Chondrocyte (in vitro differentiated cells): ENCODE measurements at regions not wholly inside any gene's neighbourhood (a gene's known extent, or its start where the extent isn't known, plus 50 kb on each side); places are given as distances from the start of the nearest gene placed in this dataset.

ENCODE experiments used
- DNase-seq: peaks from one replicate; pipeline ENCODE4 v3.0.0; 2021; ENCODE audit warnings: mixed read lengths, low spot score
- H3K27ac Mint-ChIP-seq: one replicate; pipeline ENCODE4 v1.8.0; 2021; ENCODE audit warnings: mild to moderate bottlenecking, moderate library complexity, mixed read lengths; ENCODE audit not compliant: unreplicated experiment
- H3K27me3 Mint-ChIP-seq: 2 replicates; pipeline ENCODE4 v1.8.0; 2021; ENCODE audit warnings: low read depth, mixed read lengths
- H3K36me3 Mint-ChIP-seq: 2 replicates; pipeline ENCODE4 v1.8.0; 2021; ENCODE audit warnings: low read depth, mixed read lengths
- H3K4me1 Mint-ChIP-seq: 2 replicates; pipeline ENCODE4 v1.8.0; 2021; ENCODE audit warnings: low read depth, mild to moderate bottlenecking, mixed read lengths
- H3K4me3 Mint-ChIP-seq: one replicate; pipeline ENCODE4 v1.8.0; 2021; ENCODE audit warnings: mild to moderate bottlenecking, moderate library complexity, mixed read lengths; ENCODE audit not compliant: unreplicated experiment
- H3K9me3 Mint-ChIP-seq: 2 replicates; pipeline ENCODE4 v1.8.0; 2021; ENCODE audit warnings: low read depth, mixed read lengths
- TF ChIP-seq, protein P1 (sequence below): fragments of 200-600 bp; sonication (generic); IDR thresholded peaks from 2 replicates; pipeline ENCODE4 v1.5.0; 2021; ENCODE audit warnings: antibody characterized with exemption, mild to moderate bottlenecking, moderate library complexity

DNA sequence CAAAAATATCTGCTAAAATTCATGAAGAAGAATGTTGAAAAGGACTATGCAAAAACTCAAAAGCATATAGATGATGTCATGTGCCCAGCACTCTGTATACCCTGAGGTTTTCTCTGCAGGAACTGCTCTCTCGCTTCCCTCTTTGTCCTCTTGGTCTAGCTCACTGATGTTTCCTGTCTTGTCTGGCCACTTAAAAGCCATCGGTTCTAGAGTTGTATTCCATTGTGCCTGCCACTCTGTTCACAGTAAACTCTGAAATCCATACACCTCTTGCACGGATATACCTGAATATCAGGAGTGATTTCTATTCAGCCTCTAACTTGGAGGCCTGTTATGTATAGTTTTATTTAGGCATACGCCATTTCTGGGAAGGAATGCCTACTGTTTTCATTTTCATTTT lies 101.0 kb upstream of the CNTNAP4 start:
- TF ChIP-seq, protein P1, sequence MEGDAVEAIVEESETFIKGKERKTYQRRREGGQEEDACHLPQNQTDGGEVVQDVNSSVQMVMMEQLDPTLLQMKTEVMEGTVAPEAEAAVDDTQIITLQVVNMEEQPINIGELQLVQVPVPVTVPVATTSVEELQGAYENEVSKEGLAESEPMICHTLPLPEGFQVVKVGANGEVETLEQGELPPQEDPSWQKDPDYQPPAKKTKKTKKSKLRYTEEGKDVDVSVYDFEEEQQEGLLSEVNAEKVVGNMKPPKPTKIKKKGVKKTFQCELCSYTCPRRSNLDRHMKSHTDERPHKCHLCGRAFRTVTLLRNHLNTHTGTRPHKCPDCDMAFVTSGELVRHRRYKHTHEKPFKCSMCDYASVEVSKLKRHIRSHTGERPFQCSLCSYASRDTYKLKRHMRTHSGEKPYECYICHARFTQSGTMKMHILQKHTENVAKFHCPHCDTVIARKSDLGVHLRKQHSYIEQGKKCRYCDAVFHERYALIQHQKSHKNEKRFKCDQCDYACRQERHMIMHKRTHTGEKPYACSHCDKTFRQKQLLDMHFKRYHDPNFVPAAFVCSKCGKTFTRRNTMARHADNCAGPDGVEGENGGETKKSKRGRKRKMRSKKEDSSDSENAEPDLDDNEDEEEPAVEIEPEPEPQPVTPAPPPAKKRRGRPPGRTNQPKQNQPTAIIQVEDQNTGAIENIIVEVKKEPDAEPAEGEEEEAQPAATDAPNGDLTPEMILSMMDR, result no peak
- Mint-ChIP-seq H3K27me3 (no peaks in the 10 kb centered on the region), H3K9me3 (peaks cover 16% of the 10 kb centered on the region), H3K27ac (no peak overlapping the region), H3K4me1 (no peaks in the 10 kb centered on the region), H3K36me3 (no peaks in the 10 kb centered on the region), H3K4me3 (no peak overlapping the region)
- no peak for DNase-seq

DNA sequence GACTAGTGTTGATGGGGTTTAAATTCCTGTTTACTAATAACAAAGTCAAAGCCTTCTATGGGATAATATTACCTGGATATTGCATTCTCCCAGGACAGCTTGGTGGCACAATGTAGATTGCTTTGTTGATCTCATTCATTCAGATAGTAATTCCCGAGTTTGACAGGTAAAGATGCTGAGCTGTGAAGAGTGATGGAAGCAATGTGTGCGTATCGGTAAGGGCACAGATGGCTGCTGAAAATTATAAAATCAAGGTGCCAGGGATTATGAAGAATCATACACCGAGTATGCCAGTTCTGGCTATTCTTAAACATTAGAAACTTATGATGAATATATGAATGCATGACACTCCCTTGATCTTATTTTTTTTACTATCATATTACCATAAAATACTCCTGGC lies 100.6 kb upstream of the CNTNAP4 start:
- no peak overlapping the region for H3K4me3 Mint-ChIP-seq
- no peaks in the 10 kb centered on the region for H3K4me1 Mint-ChIP-seq
- no peak overlapping the region for H3K27ac Mint-ChIP-seq
- no peaks in the 10 kb centered on the region for H3K27me3 Mint-ChIP-seq
- peaks cover 14% of the 10 kb centered on the region for H3K9me3 Mint-ChIP-seq
- TF ChIP-seq, protein P1, result no peak
- H3K36me3 Mint-ChIP-seq, result no peaks in the 10 kb centered on the region
- no peak for DNase-seq

DNA sequence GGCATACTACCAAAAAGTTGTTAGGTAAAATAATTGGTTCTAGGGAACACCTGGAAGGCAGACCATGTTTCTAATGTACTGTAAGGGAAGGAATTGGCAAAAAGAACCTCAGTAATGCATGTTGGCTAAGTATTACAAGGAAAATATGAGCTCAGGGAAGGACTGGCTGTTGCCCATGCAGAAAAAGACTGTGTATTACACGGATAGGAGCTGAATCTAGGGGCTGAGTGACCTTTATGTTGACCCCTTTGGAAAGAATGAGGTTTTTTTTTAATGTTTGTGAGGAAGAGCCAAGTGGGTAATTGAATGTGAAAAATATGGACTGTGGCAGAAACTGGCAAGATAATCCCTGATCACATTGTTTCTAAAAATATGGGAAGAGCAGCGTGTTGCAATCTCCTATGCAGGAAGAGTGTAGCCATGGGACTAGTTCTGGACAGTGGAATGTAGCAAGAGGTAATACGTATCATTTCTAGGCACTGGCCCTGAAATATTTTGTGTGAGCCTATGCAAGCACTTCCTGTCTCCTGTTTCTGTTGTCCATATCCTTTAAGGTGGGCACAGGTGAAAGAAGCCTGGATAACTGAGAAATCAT lies 95.1 kb upstream of the CNTNAP4 start:
- TF ChIP-seq, protein P1, result no peak
- Mint-ChIP-seq H3K9me3 (peaks cover 8% of the 10 kb centered on the region), H3K4me1 (no peaks in the 10 kb centered on the region), H3K36me3 (no peaks in the 10 kb centered on the region), H3K27ac (no peak overlapping the region), H3K27me3 (no peaks in the 10 kb centered on the region), H3K4me3 (no peak overlapping the region)
- DNase-seq, result no peak

DNA sequence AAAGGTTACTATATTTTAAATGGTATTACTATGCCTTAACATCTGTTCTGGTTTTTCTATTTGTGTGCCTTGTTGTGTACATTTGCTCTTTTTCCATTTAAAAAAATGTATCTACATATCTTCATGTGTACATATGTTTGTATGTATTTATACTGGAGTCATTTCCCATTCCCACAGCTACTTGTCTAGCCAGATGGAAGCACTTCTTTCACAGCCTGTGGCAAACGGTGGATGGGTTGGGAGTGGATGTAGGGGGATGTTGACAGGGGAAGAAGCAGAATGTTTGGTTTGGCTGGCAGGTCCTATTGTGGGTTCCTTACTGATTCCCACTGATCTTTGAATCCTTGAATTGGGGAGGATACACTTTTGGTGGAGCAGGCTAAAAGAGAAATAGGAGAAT lies 93.6 kb upstream of the CNTNAP4 start:
- Mint-ChIP-seq H3K36me3 (no peaks in the 10 kb centered on the region), H3K9me3 (peaks cover 18% of the 10 kb centered on the region)

DNA sequence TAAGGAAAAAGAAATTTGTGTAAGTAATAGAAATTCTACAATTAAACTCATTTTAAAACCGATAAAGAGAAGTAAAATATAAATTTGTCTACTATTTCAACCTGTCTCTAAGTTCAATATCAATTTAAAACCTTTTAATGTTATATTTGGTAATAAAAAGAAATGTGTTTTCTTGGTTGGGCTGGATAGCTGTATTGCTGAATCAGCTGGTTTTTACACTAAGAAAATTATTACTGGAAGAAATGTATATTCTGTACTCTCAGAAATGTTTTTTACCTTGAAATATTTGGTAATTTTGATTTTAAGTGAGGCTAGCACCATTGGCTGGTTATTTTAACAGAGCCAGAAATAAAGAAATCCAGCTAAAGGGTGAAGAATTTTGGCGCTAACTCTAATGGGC lies 87.1 kb upstream of the CNTNAP4 start:
- TF ChIP-seq, protein P1, result no peak
- no peak for DNase-seq
- Mint-ChIP-seq H3K36me3 (no peaks in the 10 kb centered on the region), H3K9me3 (peaks cover 21% of the 10 kb centered on the region), H3K4me1 (no peaks in the 10 kb centered on the region), H3K27me3 (peaks cover 1% of the 10 kb centered on the region), H3K4me3 (no peak overlapping the region), H3K27ac (no peak overlapping the region)

More for the DNA sequence above, 93.6 kb upstream of the CNTNAP4 start:
- H3K27ac Mint-ChIP-seq, result no peak overlapping the region
- TF ChIP-seq, protein P1, result no peak
- no peaks in the 10 kb centered on the region for H3K4me1 Mint-ChIP-seq
- no peaks in the 10 kb centered on the region for H3K27me3 Mint-ChIP-seq
- H3K4me3 Mint-ChIP-seq, result no peak overlapping the region
- no peak for DNase-seq
